B cell (primary cell): ENCODE measurements at regions not wholly inside any gene's neighbourhood (a gene's known extent, or its start where the extent isn't known, plus 50 kb on each side); places are given as distances from the start of the nearest gene placed in this dataset.

ENCODE experiments used
- CTCF ChIP-seq: fragments of 200-600 bp; IDR thresholded peaks from one replicate; pipeline ENCODE4 v1.8.0; 2022; ENCODE audit warnings: antibody characterized with exemption, mild to moderate bottlenecking
- EZH2 ChIP-seq: IDR thresholded peaks from 2 replicates; pipeline ENCODE4 v1.6.1; 2012; ENCODE audit warnings: borderline replicate concordance, low read depth, mild to moderate bottlenecking, moderate library complexity, low read length; ENCODE audit not compliant: insufficient read depth, poor library complexity, severe bottlenecking

DNA sequence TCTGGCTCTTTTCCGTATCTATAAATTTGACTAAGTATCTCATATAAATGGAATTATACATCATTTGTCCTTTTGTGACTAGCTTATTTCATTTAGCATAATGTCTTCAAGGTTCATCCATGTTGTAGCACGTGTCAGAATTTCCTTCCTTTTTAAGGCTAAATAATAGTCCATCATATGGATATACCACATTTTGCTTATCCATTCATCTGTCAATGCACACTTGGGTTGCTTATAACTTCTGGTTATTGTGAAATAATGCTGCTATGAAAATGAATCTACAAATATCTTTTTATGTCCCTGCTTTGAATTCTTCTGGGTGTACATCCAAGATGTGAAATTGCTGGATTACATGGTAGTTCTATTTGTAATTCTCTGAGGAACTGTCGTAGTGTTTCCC, 119.6 kb downstream of the RHOU start:
- no peak for TF ChIP-seq CTCF
- no peak for TF ChIP-seq EZH2
